ENCODE measurements at regions not wholly inside any gene's neighbourhood (a gene's known extent, or its start where the extent isn't known, plus 50 kb on each side); places are given as distances from the start of the nearest gene placed in this dataset.

DNA sequence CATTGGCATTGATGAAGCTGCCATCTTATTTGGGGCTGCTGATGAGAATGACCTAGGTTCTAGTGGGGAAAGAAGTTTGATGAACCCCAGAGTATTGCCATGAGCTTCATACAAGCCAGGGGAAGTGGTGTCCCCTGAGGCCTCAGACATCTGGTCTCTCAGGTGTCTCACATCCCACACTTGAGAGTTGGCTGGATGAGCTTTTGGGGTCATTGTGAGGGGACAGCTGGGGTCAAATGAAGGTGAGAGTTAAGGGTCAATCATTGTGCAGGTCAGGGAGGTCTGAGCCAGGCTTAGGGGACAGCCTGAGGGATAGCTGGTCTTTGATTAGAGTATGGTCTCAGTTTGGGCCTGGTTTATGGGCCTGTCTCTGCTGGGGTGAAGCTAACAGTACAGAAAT is 336.5 kb downstream of the CYP26B1 start:
- TF ChIP-seq SP1 (IDR thresholded peaks at IDR 0.05) (no peak), ELF4 (IDR thresholded peaks at IDR 0.05) (no peak), PKNOX1 (IDR thresholded peaks at IDR 0.05) (no peak), BHLHE40 (IDR thresholded peaks at IDR 0.05; ENCODE audit: borderline replicate concordance) (no peak), L3MBTL2 (conservative IDR thresholded peaks at IDR 0.05) (no peak), FOXM1 (IDR thresholded peaks at IDR 0.05; ENCODE audit: borderline replicate concordance) (no peak), HDGF (IDR thresholded peaks at IDR 0.05; ENCODE audit: borderline replicate concordance) (no peak), ARNT (IDR thresholded peaks at IDR 0.05) (no peak), ZNF384 (IDR thresholded peaks at IDR 0.05) (no peak), FOXA1 (IDR thresholded peaks at IDR 0.05) (no peak), CTBP1 (IDR thresholded peaks at IDR 0.05; ENCODE audit: borderline replicate concordance) (no peak), FOXK2 (IDR thresholded peaks at IDR 0.05) (no peak), TARDBP (IDR thresholded peaks at IDR 0.05) (no peak)

All from HEK293T (cell line).